Panc1 (cell line): ENCODE measurements at regions not wholly inside any gene's neighbourhood (a gene's known extent, or its start where the extent isn't known, plus 50 kb on each side); places are given as distances from the start of the nearest gene placed in this dataset.

Experiments used
- ATAC-seq: fragments of 200-7000 bp; cut with Tn5 transposase; 2 replicates; pipeline ENCODE4 v1.9.1; 2020; ENCODE audit warnings: mild to moderate bottlenecking, moderate library complexity
- BruUV-seq: library from RNA; stranded (reverse); fragments of 400-500 nt; replicated peaks from 2 replicates; lab custom pipeline; 2021; lab: Mats Ljungman, UMichigan
- CTCF ChIA-PET: fragments of 300-600 bp; sonication (Branson Sonifier 250); formaldehyde crosslinking; loops from one replicate; lab custom pipeline; 2022; ENCODE audit warnings: antibody characterized with exemption; lab: Charles Lee
- POLR2A ChIA-PET: fragments of 300-600 bp; sonication (Branson Sonifier 250); formaldehyde crosslinking; loops from one replicate; lab custom pipeline; 2022; ENCODE audit warnings: antibody characterized with exemption; lab: Charles Lee
- DNase-seq: peaks from one replicate; pipeline ENCODE4 v3.0.0-alpha.2; 2010; ENCODE audit warnings: low read depth, low spot score
- H3K27ac ChIP-seq: 2 replicates; pipeline ENCODE4 v1.5.1; 2011; ENCODE audit warnings: mild to moderate bottlenecking, low read length, inconsistent platforms
- H3K27me3 ChIP-seq: fragments of 200-500 bp; sonication (Bioruptor generic); 2 replicates; pipeline ENCODE4 v1.6.0; 2014; ENCODE audit warnings: low read length, inconsistent platforms; ENCODE audit not compliant: control insufficient read depth, insufficient read depth
- H3K36me3 ChIP-seq: fragments of 200-500 bp; sonication (Bioruptor generic); 2 replicates; pipeline ENCODE4 v1.5.1; 2014; ENCODE audit warnings: inconsistent platforms, mild to moderate bottlenecking, low read length, moderate library complexity; ENCODE audit not compliant: control insufficient read depth, insufficient read depth
- H3K4me1 ChIP-seq: 2 replicates; pipeline ENCODE4 v1.5.1; 2011; ENCODE audit warnings: inconsistent platforms, mild to moderate bottlenecking, low read length, moderate library complexity; ENCODE audit not compliant: control insufficient read depth, insufficient read depth
- H3K4me3 ChIP-seq, 2 experiments: 2 replicates each; pipeline ENCODE4 v1.5.1; 2011 to 2012; ENCODE audit warnings: low read depth in 2 of 2, low read length in 2 of 2, mild to moderate bottlenecking in 2 of 2, inconsistent platforms in 1 of 2, moderate library complexity in 1 of 2
- H3K9me3 ChIP-seq: fragments of 200-500 bp; sonication (Bioruptor generic); 2 replicates; pipeline ENCODE4 v1.5.1; 2014; ENCODE audit warnings: low read depth, mild to moderate bottlenecking, inconsistent platforms, low read length, moderate library complexity; ENCODE audit not compliant: control insufficient read depth, insufficient read depth
- CTCF ChIP-seq: fragments of 450-650 bp; IDR thresholded peaks from 2 replicates; pipeline ENCODE4 v1.5.1; 2017; ENCODE audit warnings: mild to moderate bottlenecking
- POLR2AphosphoS5 ChIP-seq: IDR thresholded peaks from 2 replicates; pipeline ENCODE4 v1.6.1; 2012; ENCODE audit warnings: mild to moderate bottlenecking, low read depth, low read length, moderate library complexity
- REST ChIP-seq, 2 experiments: IDR thresholded peaks; 2 replicates each; pipeline ENCODE4 v1.6.1; 2011 to 2012; ENCODE audit warnings: low read depth in 2 of 2, control low read depth in 1 of 2, low read length in 1 of 2, mild to moderate bottlenecking in 1 of 2, moderate library complexity in 1 of 2; ENCODE audit not compliant: insufficient read depth in 1 of 2
- SIN3A ChIP-seq: IDR thresholded peaks from 2 replicates; pipeline ENCODE4 v1.6.1; 2012; ENCODE audit warnings: low read depth, mild to moderate bottlenecking, low read length, moderate library complexity, borderline replicate concordance; ENCODE audit not compliant: insufficient read depth
- TCF7L2 ChIP-seq: IDR thresholded peaks from 2 replicates; pipeline ENCODE4 v1.6.1; 2011; ENCODE audit warnings: mild to moderate bottlenecking, low read depth, low read length, inconsistent platforms
- in situ Hi-C: cut with HindIII; loops from 2 replicates; pipeline ENCODE4 v1.10.0; 2016; ENCODE audit warnings: low sequenced_read_pairs, low pct_unique_long_range_greater_than_20kb
- intact Hi-C: fragments of 100-400 bp; cut with micrococcal nuclease; formaldehyde crosslinking; loops from one replicate; pipeline ENCODE4 v1.10.0; 2022; ENCODE audit not compliant: unreplicated experiment

- no peaks in the 10 kb centered on the region for H3K27me3 ChIP-seq
- BruUV-seq: no TSS peak
- no peak for ATAC-seq
These were observed 998.6 kb upstream of the B3GALT2 start for GRCh38 chr1:194184974-194185373.

GRCh38 chr1:194184425-194184824, 998.0 kb upstream of the B3GALT2 start:
- ATAC-seq: no peak
- no peak overlapping the region for H3K4me3 ChIP-seq
- intact Hi-C loops (no loop called here), in situ Hi-C loops (no loop called here)
- DNase-seq: no peak
- CTCF ChIA-PET: no interaction called here
- POLR2A ChIA-PET: no interaction called here
- no peaks in the 10 kb centered on the region for H3K4me1 ChIP-seq
- H3K27me3 ChIP-seq: no peaks in the 10 kb centered on the region
- H3K9me3 ChIP-seq: no peaks in the 10 kb centered on the region
- H3K36me3 ChIP-seq: no peaks in the 10 kb centered on the region
- TF ChIP-seq CTCF (no peak), SIN3A (no peak), TCF7L2 (no peak), POLR2AphosphoS5 (no peak)
- H3K27ac ChIP-seq: no peak overlapping the region
- no TSS peak for BruUV-seq

More at GRCh38 chr1:194184974-194185373, 998.6 kb upstream of the B3GALT2 start:
- H3K9me3 ChIP-seq: no peaks in the 10 kb centered on the region
- POLR2A ChIA-PET: no interaction called here
- no peak for DNase-seq
- no peaks in the 10 kb centered on the region for H3K4me1 ChIP-seq
- no peak for TF ChIP-seq CTCF
- no peak for TF ChIP-seq SIN3A
- no peak for TF ChIP-seq REST (IDR thresholded peaks at IDR 0.05; ENCODE audit: insufficient read depth in 1 of 2, low read depth in 2 of 2, low read length in 1 of 2)
- no peak for TF ChIP-seq POLR2AphosphoS5
- TF ChIP-seq TCF7L2: no peak
- CTCF ChIA-PET: no interaction called here
- no peak overlapping the region for H3K27ac ChIP-seq
- no peaks in the 10 kb centered on the region for H3K36me3 ChIP-seq
- no peak overlapping the region for H3K4me3 ChIP-seq
- in situ Hi-C loops (no loop called here), intact Hi-C loops (no loop called here)
